ENCODE measurements at regions not wholly inside any gene's neighbourhood (a gene's known extent, or its start where the extent isn't known, plus 50 kb on each side); places are given as distances from the start of the nearest gene placed in this dataset.

DNA sequence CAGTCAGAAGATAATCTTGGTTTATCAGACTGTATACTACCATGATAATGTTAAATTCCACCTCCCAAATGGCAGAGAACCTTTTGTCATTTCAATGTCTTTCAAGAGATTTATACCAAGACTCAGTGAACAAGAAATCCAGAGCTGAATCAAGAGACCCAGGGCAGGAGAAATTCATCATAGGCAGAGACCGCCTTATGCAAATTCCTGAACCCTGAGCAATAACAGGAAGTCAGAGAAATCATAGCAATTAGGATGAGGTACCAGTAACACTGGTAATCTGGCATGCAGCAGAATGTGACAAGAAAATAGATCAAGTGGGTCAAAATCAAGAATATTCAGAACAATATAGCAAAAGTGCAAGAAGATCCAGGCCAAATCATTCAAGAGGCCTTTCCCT is 412.4 kb upstream of the LRATD1 start:
- Histone ChIP-seq H3K4me2 (ENCODE audit: unreplicated experiment) (no peak overlapping the region), H3F3A (ENCODE audit: insufficient read depth) (no peaks in the 10 kb centered on the region), H3K9ac (no peak overlapping the region), H3K9me2 (ENCODE audit: insufficient read depth) (no peaks in the 10 kb centered on the region), H4K20me1 (ENCODE audit: insufficient read depth) (no peaks in the 10 kb centered on the region), H3K36me3 (ENCODE audit: low read depth) (no peaks in the 10 kb centered on the region), H3K9me3 (ENCODE audit: low read depth) (no peaks in the 10 kb centered on the region), H2AFZ (no peak overlapping the region), H3K4me3 (no peak overlapping the region), H3K79me2 (ENCODE audit: insufficient read depth) (no peaks in the 10 kb centered on the region), H3K27ac (no peak overlapping the region), H3K4me1 (ENCODE audit: insufficient read depth) (no peaks in the 10 kb centered on the region), H3K27me3 (replicated peaks; ENCODE audit: insufficient read depth) (no peaks in the 10 kb centered on the region)
- in situ Hi-C loops (cut with MboI): no loop called here
- TF ChIP-seq EZH2phosphoT487 (IDR thresholded peaks at IDR 0.05; ENCODE audit: insufficient read depth, low read depth) (no peak), EZH2 (IDR thresholded peaks at IDR 0.05; ENCODE audit: insufficient read depth, poor library complexity, severe bottlenecking) (no peak)
- WGBS, 2 experiments (ENCODE audit: low coverage in 1 of 2, low lambda C conversion rate in 2 of 2, missing lambda C conversion rate in 2 of 2): 6 to 29% methylated on average over 1 of the region's 1 CpG
- DNase-seq: no peak

DNA sequence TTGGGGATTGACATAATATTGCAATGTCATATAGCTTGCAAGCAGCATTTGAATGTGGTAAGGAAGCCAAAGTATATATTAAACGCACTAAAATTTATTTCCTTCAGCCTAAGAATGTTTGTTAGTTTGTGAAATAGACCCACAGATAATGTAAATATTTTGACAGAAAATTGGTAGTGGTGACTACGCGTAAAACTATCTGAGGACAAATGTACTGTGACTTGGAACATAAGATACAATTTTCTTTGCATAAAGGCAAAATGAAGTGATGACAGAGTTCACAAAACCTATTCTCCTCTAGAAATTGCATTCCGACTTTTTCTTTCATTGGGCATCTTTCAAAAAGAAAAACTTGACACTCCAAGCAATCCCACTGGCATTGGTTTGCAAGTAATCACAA is 411.1 kb upstream of the LRATD1 start:
- no peak overlapping the region for H3K9ac ChIP-seq
- no peak overlapping the region for H3K4me2 ChIP-seq (ENCODE audit: unreplicated experiment)
- H3K4me3 ChIP-seq: no peak overlapping the region
- H3K9me2 ChIP-seq (ENCODE audit: insufficient read depth): no peaks in the 10 kb centered on the region
- no peak for DNase-seq
- no peaks in the 10 kb centered on the region for H3F3A ChIP-seq (ENCODE audit: insufficient read depth)
- H3K79me2 ChIP-seq (ENCODE audit: insufficient read depth): no peaks in the 10 kb centered on the region
- H3K9me3 ChIP-seq (ENCODE audit: low read depth): no peaks in the 10 kb centered on the region
- no peaks in the 10 kb centered on the region for H3K36me3 ChIP-seq (ENCODE audit: low read depth)
- no peaks in the 10 kb centered on the region for H4K20me1 ChIP-seq (ENCODE audit: insufficient read depth)
- no peaks in the 10 kb centered on the region for H3K4me1 ChIP-seq (ENCODE audit: insufficient read depth)
- no peaks in the 10 kb centered on the region for H3K27me3 ChIP-seq (replicated peaks; ENCODE audit: insufficient read depth)
- 23 to 27% methylated on average over 4 of the region's 4 CpGs for WGBS, 2 experiments (ENCODE audit: low coverage in 1 of 2, low lambda C conversion rate in 2 of 2, missing lambda C conversion rate in 2 of 2)
- no peak for TF ChIP-seq EZH2 (IDR thresholded peaks at IDR 0.05; ENCODE audit: insufficient read depth, poor library complexity, severe bottlenecking)
- no peak for TF ChIP-seq EZH2phosphoT487 (IDR thresholded peaks at IDR 0.05; ENCODE audit: insufficient read depth, low read depth)
- H2AFZ ChIP-seq: no peak overlapping the region
- H3K27ac ChIP-seq: no peak overlapping the region
- in situ Hi-C loops (cut with MboI): no loop called here

DNA sequence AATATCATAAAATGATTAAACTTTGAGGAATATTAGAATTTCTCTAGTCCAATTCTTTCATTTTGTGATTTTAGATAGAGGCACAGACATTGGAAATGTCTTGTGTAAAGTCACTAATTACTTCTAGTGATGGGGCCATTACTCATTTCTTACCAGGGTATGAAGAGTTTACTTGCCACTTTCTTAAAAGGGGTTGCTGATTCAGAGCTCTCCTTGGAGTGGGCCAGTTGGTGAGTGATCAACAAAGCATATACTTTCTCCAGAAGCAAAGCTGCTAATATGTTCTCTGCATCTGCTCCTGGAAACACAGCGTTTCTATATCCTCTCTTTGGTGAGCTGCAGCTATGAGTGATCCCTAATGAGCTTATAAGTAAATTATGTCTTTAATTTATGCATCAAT is 408.9 kb upstream of the LRATD1 start:
- Histone ChIP-seq H3K4me2 (ENCODE audit: unreplicated experiment) (no peak overlapping the region), H2AFZ (no peak overlapping the region), H3K4me1 (ENCODE audit: insufficient read depth) (no peaks in the 10 kb centered on the region), H4K20me1 (ENCODE audit: insufficient read depth) (no peaks in the 10 kb centered on the region), H3F3A (ENCODE audit: insufficient read depth) (no peaks in the 10 kb centered on the region), H3K27ac (no peak overlapping the region), H3K9ac (no peak overlapping the region), H3K27me3 (replicated peaks; ENCODE audit: insufficient read depth) (no peaks in the 10 kb centered on the region), H3K79me2 (ENCODE audit: insufficient read depth) (no peaks in the 10 kb centered on the region), H3K4me3 (no peak overlapping the region), H3K9me3 (ENCODE audit: low read depth) (no peaks in the 10 kb centered on the region), H3K9me2 (ENCODE audit: insufficient read depth) (no peaks in the 10 kb centered on the region), H3K36me3 (ENCODE audit: low read depth) (no peaks in the 10 kb centered on the region)
- DNase-seq: no peak
- TF ChIP-seq EZH2phosphoT487 (IDR thresholded peaks at IDR 0.05; ENCODE audit: insufficient read depth, low read depth) (no peak), EZH2 (IDR thresholded peaks at IDR 0.05; ENCODE audit: insufficient read depth, poor library complexity, severe bottlenecking) (no peak)
- 3 to 5% methylated on average over 1 of the region's 1 CpG for WGBS, 2 experiments (ENCODE audit: low coverage in 1 of 2, low lambda C conversion rate in 2 of 2, missing lambda C conversion rate in 2 of 2)
- in situ Hi-C loops (cut with MboI): no loop called here

DNA sequence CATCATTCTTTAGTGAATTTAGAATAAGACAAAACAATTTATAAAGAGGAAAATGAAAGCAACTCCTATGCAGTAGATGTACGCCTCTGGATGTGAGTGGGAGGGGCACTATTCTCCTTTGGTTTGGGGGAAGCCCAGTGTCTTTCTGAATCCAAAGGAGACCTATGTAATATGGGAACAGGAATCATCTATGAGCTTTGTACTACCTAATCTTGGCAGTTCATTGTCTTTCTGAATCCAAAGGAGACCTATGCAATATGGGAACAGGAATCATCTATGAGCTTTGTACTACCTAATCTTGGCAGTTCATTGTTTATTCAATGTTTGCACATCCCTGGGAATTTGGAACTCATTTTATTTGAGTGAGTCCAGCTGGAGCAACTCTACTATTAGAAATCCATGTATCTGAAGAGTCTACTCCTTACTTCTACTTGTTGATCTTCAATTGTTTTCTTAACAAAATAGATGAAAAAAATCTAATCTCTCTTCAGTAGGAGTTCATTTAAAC is 401.1 kb upstream of the LRATD1 start:
- no peaks in the 10 kb centered on the region for H4K20me1 ChIP-seq (ENCODE audit: insufficient read depth)
- DNase-seq: no peak
- H3K27me3 ChIP-seq (replicated peaks; ENCODE audit: insufficient read depth): no peaks in the 10 kb centered on the region
- H3K79me2 ChIP-seq (ENCODE audit: insufficient read depth): no peaks in the 10 kb centered on the region
- no peak overlapping the region for H3K4me2 ChIP-seq (ENCODE audit: unreplicated experiment)
- H3K36me3 ChIP-seq (ENCODE audit: low read depth): no peaks in the 10 kb centered on the region
- no peaks in the 10 kb centered on the region for H3K9me2 ChIP-seq (ENCODE audit: insufficient read depth)
- H3K4me1 ChIP-seq (ENCODE audit: insufficient read depth): no peaks in the 10 kb centered on the region
- no peak overlapping the region for H3K4me3 ChIP-seq
- H3K9me3 ChIP-seq (ENCODE audit: low read depth): no peaks in the 10 kb centered on the region
- no peak overlapping the region for H2AFZ ChIP-seq
- WGBS, 2 experiments (ENCODE audit: low coverage in 1 of 2, low lambda C conversion rate in 2 of 2, missing lambda C conversion rate in 2 of 2): 17 to 23% methylated on average over 1 of the region's 1 CpG
- TF ChIP-seq EZH2phosphoT487 (IDR thresholded peaks at IDR 0.05; ENCODE audit: insufficient read depth, low read depth) (no peak), EZH2 (IDR thresholded peaks at IDR 0.05; ENCODE audit: insufficient read depth, poor library complexity, severe bottlenecking) (no peak)
- no peaks in the 10 kb centered on the region for H3F3A ChIP-seq (ENCODE audit: insufficient read depth)
- no peak overlapping the region for H3K27ac ChIP-seq
- in situ Hi-C loops (cut with MboI): no loop called here
- H3K9ac ChIP-seq: no peak overlapping the region

DNA sequence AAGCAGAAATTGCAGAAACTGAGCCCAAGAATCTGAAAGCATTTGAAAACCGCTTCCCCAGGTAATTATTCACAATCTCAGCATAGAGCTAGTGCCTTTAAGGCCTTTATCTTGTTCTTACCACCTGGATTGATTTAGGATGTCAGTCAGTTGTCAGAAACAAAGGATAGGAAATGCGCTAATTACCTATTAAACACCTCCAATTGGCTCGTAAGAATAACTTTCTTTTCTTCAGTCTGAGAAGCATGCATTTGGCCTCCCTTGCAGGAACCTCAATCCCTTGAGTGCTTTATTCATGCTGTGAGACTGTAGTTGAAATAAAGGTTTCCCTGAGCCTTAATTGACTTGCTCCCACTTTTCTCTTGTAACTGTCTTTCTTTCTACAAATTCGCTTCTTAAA is 400.3 kb upstream of the LRATD1 start:
- H3K36me3 ChIP-seq (ENCODE audit: low read depth): no peaks in the 10 kb centered on the region

More for the DNA sequence above, 400.3 kb upstream of the LRATD1 start:
- H4K20me1 ChIP-seq (ENCODE audit: insufficient read depth): no peaks in the 10 kb centered on the region
- no peak overlapping the region for H3K4me2 ChIP-seq (ENCODE audit: unreplicated experiment)
- H3F3A ChIP-seq (ENCODE audit: insufficient read depth): no peaks in the 10 kb centered on the region
- TF ChIP-seq EZH2 (IDR thresholded peaks at IDR 0.05; ENCODE audit: insufficient read depth, poor library complexity, severe bottlenecking) (no peak), EZH2phosphoT487 (IDR thresholded peaks at IDR 0.05; ENCODE audit: insufficient read depth, low read depth) (no peak)
- no peak overlapping the region for H3K27ac ChIP-seq
- in situ Hi-C loops (cut with MboI): no loop called here
- WGBS, 2 experiments (ENCODE audit: low coverage in 1 of 2, low lambda C conversion rate in 2 of 2, missing lambda C conversion rate in 2 of 2): 14 to 15% methylated on average over 4 of the region's 4 CpGs
- no peaks in the 10 kb centered on the region for H3K27me3 ChIP-seq (replicated peaks; ENCODE audit: insufficient read depth)
- H2AFZ ChIP-seq: no peak overlapping the region
- no peaks in the 10 kb centered on the region for H3K4me1 ChIP-seq (ENCODE audit: insufficient read depth)
- H3K9me3 ChIP-seq (ENCODE audit: low read depth): no peaks in the 10 kb centered on the region
- H3K9me2 ChIP-seq (ENCODE audit: insufficient read depth): no peaks in the 10 kb centered on the region
- no peak overlapping the region for H3K9ac ChIP-seq
- no peak overlapping the region for H3K4me3 ChIP-seq
- no peak for DNase-seq
- no peaks in the 10 kb centered on the region for H3K79me2 ChIP-seq (ENCODE audit: insufficient read depth)

All from GM23248 (cell line).